ENCODE measurements at regions not wholly inside any gene's neighbourhood (a gene's known extent, or its start where the extent isn't known, plus 50 kb on each side); places are given as distances from the start of the nearest gene placed in this dataset.

GRCh38 chr6:81655696-81656095 lies 96.8 kb downstream of the TENT5A start:
- in situ Hi-C loops (cut with MboI; ENCODE audit: low pct_unique_long_range_greater_than_20kb, low sequenced_read_pairs, unreplicated experiment) = no loop called here
- TF ChIP-seq CTCF (IDR thresholded peaks at IDR 0.05; ENCODE audit: extremely low read depth, insufficient read depth, missing control alignments) = no peak
- DNase-seq (ENCODE audit: low spot score) = no peak

- in situ Hi-C loops (cut with MboI; ENCODE audit: low pct_unique_long_range_greater_than_20kb, low sequenced_read_pairs, unreplicated experiment) = no loop called here
- DNase-seq (ENCODE audit: low spot score) = no peak
- TF ChIP-seq CTCF (IDR thresholded peaks at IDR 0.05; ENCODE audit: extremely low read depth, insufficient read depth, missing control alignments) = no peak
These were observed 104.0 kb downstream of the TENT5A start for GRCh38 chr6:81648502-81648901.

- no peak for DNase-seq (ENCODE audit: low spot score)
- TF ChIP-seq CTCF (IDR thresholded peaks at IDR 0.05; ENCODE audit: extremely low read depth, insufficient read depth, missing control alignments) = no peak
- in situ Hi-C loops (cut with MboI; ENCODE audit: low pct_unique_long_range_greater_than_20kb, low sequenced_read_pairs, unreplicated experiment) = no loop called here
These were observed 109.3 kb downstream of the TENT5A start for GRCh38 chr6:81643156-81643555.

- in situ Hi-C loops (cut with MboI; ENCODE audit: low pct_unique_long_range_greater_than_20kb, low sequenced_read_pairs, unreplicated experiment) = no loop called here
- DNase-seq (ENCODE audit: low spot score) = no peak
- TF ChIP-seq CTCF (IDR thresholded peaks at IDR 0.05; ENCODE audit: extremely low read depth, insufficient read depth, missing control alignments) = no peak
These were observed 111.6 kb downstream of the TENT5A start for GRCh38 chr6:81640891-81641290.

- no peak for TF ChIP-seq CTCF (IDR thresholded peaks at IDR 0.05; ENCODE audit: extremely low read depth, insufficient read depth, missing control alignments)
- in situ Hi-C loops (cut with MboI; ENCODE audit: low pct_unique_long_range_greater_than_20kb, low sequenced_read_pairs, unreplicated experiment) = no loop called here
- DNase-seq (ENCODE audit: low spot score) = no peak
These were observed 112.4 kb downstream of the TENT5A start for GRCh38 chr6:81640126-81640525.

GRCh38 chr6:81638366-81638765 lies 114.1 kb downstream of the TENT5A start:
- no peak for TF ChIP-seq CTCF (IDR thresholded peaks at IDR 0.05; ENCODE audit: extremely low read depth, insufficient read depth, missing control alignments)
- in situ Hi-C loops (cut with MboI; ENCODE audit: low pct_unique_long_range_greater_than_20kb, low sequenced_read_pairs, unreplicated experiment) = no loop called here
- no peak for DNase-seq (ENCODE audit: low spot score)

Measured in GM13977 (cell line).